Naive thymus-derived CD4-positive, alpha-beta T cell (primary cell): ENCODE measurements at regions not wholly inside any gene's neighbourhood (a gene's known extent, or its start where the extent isn't known, plus 50 kb on each side); places are given as distances from the start of the nearest gene placed in this dataset.

Experiments
- ATAC-seq: fragments of 150-1000 bp; cut with Tn5 transposase; 2 replicates; pipeline ENCODE4 v1.10.0; 2021; ENCODE audit warnings: mild to moderate bottlenecking, moderate library complexity
- CTCF ChIA-PET: fragments of 350-600 bp; sonication (Branson Sonifier 250); formaldehyde crosslinking; loops from one replicate; lab custom pipeline; 2021; ENCODE audit warnings: antibody characterized with exemption; lab: Charles Lee
- POLR2A ChIA-PET: fragments of 350-600 bp; sonication (Branson Sonifier 250); formaldehyde crosslinking; loops from one replicate; lab custom pipeline; 2021; ENCODE audit warnings: antibody characterized with exemption, inconsistent platforms; lab: Charles Lee
- DNase-seq, 9 donors: peaks; one replicate each; pipeline versions ENCODE4 v3.0.0 to v3.0.0-alpha.2; 2020 to 2022; ENCODE audit warnings: mixed read lengths in 1 of 9
- H3K27ac ChIP-seq: one replicate; pipeline ENCODE4 v1.7.0; 2013; ENCODE audit warnings: mild to moderate bottlenecking, low read depth, low read length, moderate library complexity
- H3K27me3 ChIP-seq, 2 donors: one replicate each; pipeline ENCODE4 v1.7.0; 2013; ENCODE audit warnings: low read length in 2 of 2, mild to moderate bottlenecking in 2 of 2, moderate library complexity in 2 of 2; ENCODE audit not compliant: control insufficient read depth in 2 of 2, insufficient read depth in 2 of 2
- H3K36me3 ChIP-seq, 3 experiments: 1 replicate in 2 of 3; 2 replicates in 1 of 3; pipeline ENCODE4 v1.7.0; 2013; ENCODE audit warnings: low read length in 3 of 3, mild to moderate bottlenecking in 3 of 3, moderate library complexity in 1 of 3; ENCODE audit not compliant: insufficient read depth in 3 of 3, control insufficient read depth in 2 of 3
- H3K4me1 ChIP-seq, 2 donors: one replicate each; pipeline ENCODE4 v1.7.0; 2013; ENCODE audit warnings: low read length in 2 of 2, mild to moderate bottlenecking in 2 of 2, moderate library complexity in 1 of 2; ENCODE audit not compliant: control insufficient read depth in 2 of 2, insufficient read depth in 2 of 2
- H3K4me3 ChIP-seq: 2 replicates; pipeline ENCODE4 v1.7.0; 2013; ENCODE audit warnings: mild to moderate bottlenecking, low read length
- H3K9me3 ChIP-seq, 3 experiments: 1 replicate in 2 of 3; 2 replicates in 1 of 3; pipeline ENCODE4 v1.7.0; 2013; ENCODE audit warnings: low read length in 3 of 3; ENCODE audit not compliant: control insufficient read depth in 2 of 3
- H3K27ac Mint-ChIP-seq, 9 donors: one replicate each; pipeline ENCODE4 v1.8.0; 2020 to 2022; ENCODE audit warnings: mixed read lengths in 9 of 9, mild to moderate bottlenecking in 8 of 9, moderate library complexity in 5 of 9, inconsistent platforms in 2 of 9
- H3K27me3 Mint-ChIP-seq, 5 donors: one replicate each; pipeline ENCODE4 v1.8.0; 2021 to 2022; ENCODE audit warnings: mixed read lengths in 5 of 5, mild to moderate bottlenecking in 1 of 5
- H3K36me3 Mint-ChIP-seq, 5 donors: one replicate each; pipeline ENCODE4 v1.8.0; 2020 to 2022; ENCODE audit warnings: mixed read lengths in 5 of 5, mild to moderate bottlenecking in 3 of 5, inconsistent platforms in 1 of 5
- H3K4me1 Mint-ChIP-seq, 7 donors: one replicate each; pipeline ENCODE4 v1.8.0; 2020 to 2022; ENCODE audit warnings: mixed read lengths in 7 of 7, mild to moderate bottlenecking in 3 of 7, inconsistent platforms in 1 of 7
- H3K4me3 Mint-ChIP-seq, 10 donors: one replicate each; pipeline ENCODE4 v1.8.0; 2020 to 2022; ENCODE audit warnings: mild to moderate bottlenecking in 10 of 10, mixed read lengths in 10 of 10, moderate library complexity in 6 of 10, inconsistent platforms in 2 of 10
- H3K9me3 Mint-ChIP-seq, 11 donors: one replicate each; pipeline ENCODE4 v1.8.0; 2020 to 2022; ENCODE audit warnings: mixed read lengths in 11 of 11, mild to moderate bottlenecking in 4 of 11, inconsistent platforms in 1 of 11, moderate library complexity in 1 of 11
- intact Hi-C, 2 donors: fragments of 100-400 bp; cut with micrococcal nuclease; formaldehyde crosslinking; loops; one replicate each; pipeline ENCODE4 v1.15.1; 2023

DNA sequence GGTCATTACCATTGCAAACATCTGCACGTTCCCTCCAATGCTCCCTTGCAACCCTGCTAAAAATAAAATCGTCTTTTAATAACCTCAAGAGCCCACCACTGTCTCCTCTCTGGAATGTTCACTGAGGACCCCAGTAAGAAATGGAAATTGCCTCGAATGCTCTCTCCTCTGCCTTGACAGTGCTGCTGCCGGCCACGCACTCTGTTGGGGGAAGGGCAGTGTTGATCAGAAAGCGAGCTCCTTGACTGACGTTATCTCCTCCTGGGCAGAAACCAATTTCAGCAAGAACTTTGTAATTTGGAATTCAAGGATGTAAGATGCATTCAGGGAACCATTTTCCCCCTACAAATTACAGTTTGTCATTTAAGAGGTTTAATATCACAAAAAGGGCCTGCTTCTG, 718.5 kb downstream of the UQCRFS1 start:
- H3K27me3 ChIP-seq: no peaks in the 10 kb centered on the region
- Mint-ChIP-seq H3K27ac (no peak overlapping the region), H3K9me3 (peaks cover 0 to 5% (median 0%) of the 10 kb centered on the region in 11 donors), H3K4me3 (no peak overlapping the region), H3K4me1 (peaks cover 0 to 16% (median 0%) of the 10 kb centered on the region in 7 donors), H3K36me3 (no peaks in the 10 kb centered on the region), H3K27me3 (peaks cover 0 to 6% (median 0%) of the 10 kb centered on the region in 5 donors)
- ATAC-seq (no peak), DNase-seq (no peak)
- ChIA-PET POLR2A (no interaction called here), CTCF (no interaction called here)
- no peak overlapping the region for H3K4me3 ChIP-seq
- H3K9me3 ChIP-seq: no peaks in the 10 kb centered on the region
- no peak overlapping the region for H3K27ac ChIP-seq
- intact Hi-C loops: no loop called here
- no peaks in the 10 kb centered on the region for H3K4me1 ChIP-seq
- no peaks in the 10 kb centered on the region for H3K36me3 ChIP-seq

DNA sequence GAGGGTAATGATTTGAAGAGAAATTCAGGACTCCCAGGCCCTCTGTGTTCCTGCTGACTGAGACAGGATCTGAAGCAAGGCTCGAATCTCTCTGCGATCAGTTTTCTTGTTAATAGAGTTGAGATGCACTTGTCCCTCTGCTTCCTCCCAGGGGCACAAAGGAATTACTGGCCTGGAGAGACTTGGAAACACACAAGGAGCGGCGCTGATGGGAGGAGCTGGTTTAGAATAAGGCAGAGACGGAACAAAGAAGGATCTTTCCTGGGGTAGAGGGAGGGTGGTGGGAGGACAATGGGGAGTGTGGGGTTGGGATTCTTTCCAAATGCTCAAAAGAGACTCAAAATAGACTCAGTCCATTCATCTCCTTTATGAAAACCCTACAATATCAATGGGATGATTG, 719.1 kb downstream of the UQCRFS1 start:
- peaks cover 0 to 12% (median 0%) of the 10 kb centered on the region in 7 donors for H3K4me1 Mint-ChIP-seq
- H3K36me3 Mint-ChIP-seq: no peaks in the 10 kb centered on the region
- H3K9me3 Mint-ChIP-seq: peaks cover 0 to 5% (median 0%) of the 10 kb centered on the region in 11 donors
- Histone ChIP-seq H3K27me3 (no peaks in the 10 kb centered on the region), H3K36me3 (no peaks in the 10 kb centered on the region), H3K4me1 (no peaks in the 10 kb centered on the region), H3K4me3 (no peak overlapping the region), H3K9me3 (no peaks in the 10 kb centered on the region), H3K27ac (no peak overlapping the region)
- intact Hi-C loops: no loop called here
- H3K27ac Mint-ChIP-seq: no peak overlapping the region
- DNase-seq (no peak), ATAC-seq (no peak)
- H3K27me3 Mint-ChIP-seq: peaks cover 0 to 6% (median 0%) of the 10 kb centered on the region in 5 donors
- CTCF ChIA-PET: no interaction called here
- H3K4me3 Mint-ChIP-seq: no peak overlapping the region
- POLR2A ChIA-PET: no interaction called here

DNA sequence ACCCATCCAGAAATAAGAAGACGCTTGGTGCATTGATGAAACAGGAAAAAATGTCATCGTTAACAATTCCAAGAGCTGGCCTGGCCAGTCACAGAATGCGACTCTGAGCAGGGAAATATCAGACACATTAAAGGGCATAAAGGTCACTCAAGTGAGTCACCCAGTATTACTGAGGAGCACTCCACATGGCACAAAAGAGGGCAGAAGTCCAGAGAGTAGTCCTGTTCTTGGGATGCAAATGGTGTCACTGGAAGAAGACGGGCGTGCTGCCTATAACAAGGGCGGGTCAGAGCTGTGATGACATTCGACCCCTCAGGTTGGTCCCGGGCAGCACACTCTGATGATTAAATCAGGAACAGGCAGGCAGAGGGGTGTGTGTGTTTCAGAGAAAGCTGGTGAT, 720.3 kb downstream of the UQCRFS1 start:
- CTCF ChIA-PET: no interaction called here

DNA sequence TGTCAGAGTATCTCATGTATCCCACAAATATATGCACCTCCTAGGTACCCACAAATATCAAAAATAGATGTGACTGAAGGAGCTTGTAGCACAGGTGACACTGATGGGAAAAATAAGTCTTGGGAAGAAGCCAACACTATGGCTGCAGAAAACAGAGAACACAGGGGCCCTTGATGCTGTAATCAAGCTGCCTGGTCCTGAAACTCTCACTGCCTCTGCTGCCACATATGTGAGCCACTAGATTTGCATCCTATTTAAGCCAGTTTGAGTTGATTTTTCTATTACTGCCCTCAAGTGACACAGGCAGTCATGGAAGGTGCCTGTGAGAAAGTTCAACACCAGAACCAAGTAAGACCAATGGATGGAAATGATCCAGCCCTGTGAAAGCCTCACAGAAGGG, 720.8 kb downstream of the UQCRFS1 start:
- H3K27me3 Mint-ChIP-seq: peaks cover 0 to 9% (median 0%) of the 10 kb centered on the region in 5 donors
- Histone ChIP-seq H3K27ac (no peak overlapping the region), H3K9me3 (no peaks in the 10 kb centered on the region), H3K36me3 (no peaks in the 10 kb centered on the region), H3K4me3 (no peak overlapping the region), H3K4me1 (no peaks in the 10 kb centered on the region), H3K27me3 (no peaks in the 10 kb centered on the region)
- DNase-seq (no peak), ATAC-seq (no peak)
- H3K4me3 Mint-ChIP-seq: no peak overlapping the region
- H3K9me3 Mint-ChIP-seq: peaks cover 0 to 4% (median 0%) of the 10 kb centered on the region in 11 donors
- peaks cover 0 to 17% (median 7%) of the 10 kb centered on the region in 7 donors for H3K4me1 Mint-ChIP-seq
- POLR2A ChIA-PET: no interaction called here
- no peaks in the 10 kb centered on the region for H3K36me3 Mint-ChIP-seq
- intact Hi-C loops: no loop called here
- no peak overlapping the region for H3K27ac Mint-ChIP-seq
- CTCF ChIA-PET: no interaction called here

More for the DNA sequence above, 720.3 kb downstream of the UQCRFS1 start:
- ATAC-seq (no peak), DNase-seq (no peak)
- no peaks in the 10 kb centered on the region for H3K9me3 ChIP-seq
- H3K36me3 Mint-ChIP-seq: no peaks in the 10 kb centered on the region
- no peak overlapping the region for H3K4me3 ChIP-seq
- peaks cover 0 to 5% (median 0%) of the 10 kb centered on the region in 11 donors for H3K9me3 Mint-ChIP-seq
- H3K4me1 ChIP-seq: no peaks in the 10 kb centered on the region
- no peaks in the 10 kb centered on the region for H3K36me3 ChIP-seq
- no peak overlapping the region for H3K4me3 Mint-ChIP-seq
- H3K27me3 ChIP-seq: no peaks in the 10 kb centered on the region
- peaks cover 0 to 9% (median 0%) of the 10 kb centered on the region in 5 donors for H3K27me3 Mint-ChIP-seq
- no peak overlapping the region for H3K27ac ChIP-seq
- peaks cover 0 to 16% (median 5%) of the 10 kb centered on the region in 7 donors for H3K4me1 Mint-ChIP-seq
- H3K27ac Mint-ChIP-seq: no peak overlapping the region
- POLR2A ChIA-PET: no interaction called here
- intact Hi-C loops: no loop called here

DNA sequence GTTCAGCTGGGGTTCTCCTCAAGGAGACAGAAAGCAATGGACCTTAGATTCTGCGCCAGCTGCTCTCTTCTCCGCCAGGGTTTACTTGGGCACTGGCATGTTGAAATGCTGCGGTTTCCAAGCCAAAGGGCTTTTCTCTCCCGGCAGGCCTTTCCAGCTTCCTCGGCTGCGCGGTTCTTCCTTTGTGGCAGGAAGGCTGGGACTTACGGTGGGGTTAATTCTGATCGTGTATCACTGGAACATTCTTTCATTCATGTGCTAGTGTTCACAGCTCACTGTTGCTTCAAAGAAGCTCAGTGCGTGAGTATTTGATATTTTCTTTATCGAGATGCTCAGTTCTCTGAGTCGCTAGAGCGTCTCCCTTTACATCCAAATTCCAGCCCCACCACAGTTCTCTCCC, 723.2 kb downstream of the UQCRFS1 start:
- Histone ChIP-seq H3K4me1 (no peaks in the 10 kb centered on the region), H3K9me3 (no peaks in the 10 kb centered on the region), H3K4me3 (no peak overlapping the region), H3K27ac (no peak overlapping the region), H3K27me3 (no peaks in the 10 kb centered on the region), H3K36me3 (no peaks in the 10 kb centered on the region)
- peaks cover 0 to 19% (median 7%) of the 10 kb centered on the region in 7 donors for H3K4me1 Mint-ChIP-seq
- H3K27ac Mint-ChIP-seq: no peak overlapping the region
- H3K36me3 Mint-ChIP-seq: no peaks in the 10 kb centered on the region
- no peak for DNase-seq
- H3K9me3 Mint-ChIP-seq: peaks cover 0 to 3% (median 0%) of the 10 kb centered on the region in 11 donors
- H3K27me3 Mint-ChIP-seq: peaks cover 0 to 12% (median 3%) of the 10 kb centered on the region in 5 donors
- ChIA-PET CTCF (no interaction called here), POLR2A (no interaction called here)
- no peak for ATAC-seq
- intact Hi-C loops: loop anchor here in 1 of 2 donors (5.0 kb wide), 1 partner anchor 63 kb away; no protein-coding TSS in a partner anchor
- no peak overlapping the region for H3K4me3 Mint-ChIP-seq

DNA sequence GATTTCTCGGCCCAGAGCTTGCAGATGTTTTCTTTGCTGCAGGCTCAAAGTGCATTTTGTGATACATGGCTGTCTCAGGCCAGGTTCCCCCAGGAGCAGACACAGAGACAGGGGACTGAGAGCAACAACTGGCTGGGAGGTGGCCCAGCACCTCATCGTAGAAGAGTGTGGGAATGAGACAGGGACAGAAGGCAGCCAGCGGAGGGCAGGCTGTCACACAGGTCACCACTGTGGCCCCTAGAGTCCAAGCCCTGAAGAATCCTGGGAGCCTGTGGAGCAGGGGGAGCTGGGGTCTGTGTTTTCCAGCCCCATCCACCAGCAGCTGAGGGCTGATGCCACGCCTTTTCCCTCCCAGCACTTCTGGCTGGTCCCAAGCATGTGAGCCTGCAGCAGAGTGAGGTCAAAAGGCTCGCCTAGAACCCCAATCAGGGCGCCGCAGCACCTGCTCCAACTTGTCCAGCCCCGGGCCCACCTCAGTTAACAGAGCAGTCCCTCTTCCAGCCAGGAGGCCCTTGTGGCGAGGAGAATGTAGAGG, 723.8 kb downstream of the UQCRFS1 start:
- intact Hi-C loops: loop anchor here in 1 of 2 donors (5.0 kb wide), 1 partner anchor 63 kb away; no protein-coding TSS in a partner anchor
- DNase-seq (no peak), ATAC-seq (no peak)
- Histone ChIP-seq H3K4me1 (no peaks in the 10 kb centered on the region), H3K36me3 (no peaks in the 10 kb centered on the region), H3K27me3 (no peaks in the 10 kb centered on the region), H3K27ac (no peak overlapping the region), H3K4me3 (no peak overlapping the region), H3K9me3 (no peaks in the 10 kb centered on the region)
- Mint-ChIP-seq H3K36me3 (no peaks in the 10 kb centered on the region), H3K4me3 (no peak overlapping the region), H3K4me1 (peaks cover 0 to 19% (median 7%) of the 10 kb centered on the region in 7 donors), H3K9me3 (peaks cover 0 to 3% (median 0%) of the 10 kb centered on the region in 11 donors), H3K27me3 (peaks cover 0 to 12% (median 3%) of the 10 kb centered on the region in 5 donors), H3K27ac (no peak overlapping the region)
- ChIA-PET POLR2A (no interaction called here), CTCF (no interaction called here)

DNA sequence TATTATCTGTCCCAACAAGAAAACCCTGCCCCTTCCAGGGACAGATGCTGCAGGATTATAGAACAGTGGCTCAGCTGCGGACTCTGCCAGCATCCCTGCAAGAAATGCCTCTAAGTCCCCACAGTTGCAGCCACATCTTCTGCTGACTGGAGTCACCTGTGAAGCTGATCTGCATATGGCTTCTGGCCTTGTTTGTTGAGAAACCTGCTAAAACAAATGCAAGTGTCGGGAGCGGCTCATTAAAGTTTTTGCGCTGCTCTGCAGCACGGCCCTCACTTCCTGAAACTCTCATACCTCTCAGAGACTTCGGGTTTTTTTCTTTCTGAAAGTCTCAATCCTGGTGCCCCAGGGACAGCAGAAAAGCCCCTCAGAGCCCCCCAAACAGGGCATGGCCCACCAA, 725.0 kb downstream of the UQCRFS1 start:
- CTCF ChIA-PET: no interaction called here
- no peaks in the 10 kb centered on the region for H3K4me1 ChIP-seq
- peaks cover 0 to 6% (median 0%) of the 10 kb centered on the region in 11 donors for H3K9me3 Mint-ChIP-seq
- ATAC-seq (no peak), DNase-seq (no peak)
- H3K4me1 Mint-ChIP-seq: peaks cover 0 to 19% (median 7%) of the 10 kb centered on the region in 7 donors
- no peaks in the 10 kb centered on the region for H3K9me3 ChIP-seq
- intact Hi-C loops: loop anchor here in 1 of 2 donors (5.0 kb wide), 1 partner anchor 64 kb away; no protein-coding TSS in a partner anchor
- peaks cover 0 to 12% (median 3%) of the 10 kb centered on the region in 5 donors for H3K27me3 Mint-ChIP-seq
- H3K27ac Mint-ChIP-seq: peak overlapping the region in 2 of 9 donors; percentile 21 to 47
- peak overlapping the region in 3 of 10 donors; percentile 14 to 39 (median 38) for H3K4me3 Mint-ChIP-seq
- no peaks in the 10 kb centered on the region for H3K27me3 ChIP-seq
- H3K36me3 Mint-ChIP-seq: no peaks in the 10 kb centered on the region
- POLR2A ChIA-PET: no interaction called here
- H3K4me3 ChIP-seq: no peak overlapping the region
- H3K36me3 ChIP-seq: no peaks in the 10 kb centered on the region
- H3K27ac ChIP-seq: no peak overlapping the region
